Panc1 (cell line): ENCODE measurements at regions not wholly inside any gene's neighbourhood (a gene's known extent, or its start where the extent isn't known, plus 50 kb on each side); places are given as distances from the start of the nearest gene placed in this dataset.

Experiments used
- ATAC-seq: fragments of 200-7000 bp; cut with Tn5 transposase; 2 replicates; pipeline ENCODE4 v1.9.1; 2020; ENCODE audit warnings: mild to moderate bottlenecking, moderate library complexity
- BruUV-seq: library from RNA; stranded (reverse); fragments of 400-500 nt; replicated peaks from 2 replicates; lab custom pipeline; 2021; lab: Mats Ljungman, UMichigan
- CTCF ChIA-PET: fragments of 300-600 bp; sonication (Branson Sonifier 250); formaldehyde crosslinking; loops from one replicate; lab custom pipeline; 2022; ENCODE audit warnings: antibody characterized with exemption; lab: Charles Lee
- POLR2A ChIA-PET: fragments of 300-600 bp; sonication (Branson Sonifier 250); formaldehyde crosslinking; loops from one replicate; lab custom pipeline; 2022; ENCODE audit warnings: antibody characterized with exemption; lab: Charles Lee
- DNase-seq: peaks from one replicate; pipeline ENCODE4 v3.0.0-alpha.2; 2010; ENCODE audit warnings: low read depth, low spot score
- H3K27ac ChIP-seq: 2 replicates; pipeline ENCODE4 v1.5.1; 2011; ENCODE audit warnings: mild to moderate bottlenecking, low read length, inconsistent platforms
- H3K27me3 ChIP-seq: fragments of 200-500 bp; sonication (Bioruptor generic); 2 replicates; pipeline ENCODE4 v1.6.0; 2014; ENCODE audit warnings: low read length, inconsistent platforms; ENCODE audit not compliant: control insufficient read depth, insufficient read depth
- H3K36me3 ChIP-seq: fragments of 200-500 bp; sonication (Bioruptor generic); 2 replicates; pipeline ENCODE4 v1.5.1; 2014; ENCODE audit warnings: inconsistent platforms, mild to moderate bottlenecking, low read length, moderate library complexity; ENCODE audit not compliant: control insufficient read depth, insufficient read depth
- H3K4me1 ChIP-seq: 2 replicates; pipeline ENCODE4 v1.5.1; 2011; ENCODE audit warnings: inconsistent platforms, mild to moderate bottlenecking, low read length, moderate library complexity; ENCODE audit not compliant: control insufficient read depth, insufficient read depth
- H3K4me3 ChIP-seq, 2 experiments: 2 replicates each; pipeline ENCODE4 v1.5.1; 2011 to 2012; ENCODE audit warnings: low read depth in 2 of 2, low read length in 2 of 2, mild to moderate bottlenecking in 2 of 2, inconsistent platforms in 1 of 2, moderate library complexity in 1 of 2
- H3K9me3 ChIP-seq: fragments of 200-500 bp; sonication (Bioruptor generic); 2 replicates; pipeline ENCODE4 v1.5.1; 2014; ENCODE audit warnings: low read depth, mild to moderate bottlenecking, inconsistent platforms, low read length, moderate library complexity; ENCODE audit not compliant: control insufficient read depth, insufficient read depth
- CTCF ChIP-seq: fragments of 450-650 bp; IDR thresholded peaks from 2 replicates; pipeline ENCODE4 v1.5.1; 2017; ENCODE audit warnings: mild to moderate bottlenecking
- POLR2AphosphoS5 ChIP-seq: IDR thresholded peaks from 2 replicates; pipeline ENCODE4 v1.6.1; 2012; ENCODE audit warnings: mild to moderate bottlenecking, low read depth, low read length, moderate library complexity
- REST ChIP-seq, 2 experiments: IDR thresholded peaks; 2 replicates each; pipeline ENCODE4 v1.6.1; 2011 to 2012; ENCODE audit warnings: low read depth in 2 of 2, control low read depth in 1 of 2, low read length in 1 of 2, mild to moderate bottlenecking in 1 of 2, moderate library complexity in 1 of 2; ENCODE audit not compliant: insufficient read depth in 1 of 2
- SIN3A ChIP-seq: IDR thresholded peaks from 2 replicates; pipeline ENCODE4 v1.6.1; 2012; ENCODE audit warnings: low read depth, mild to moderate bottlenecking, low read length, moderate library complexity, borderline replicate concordance; ENCODE audit not compliant: insufficient read depth
- TCF7L2 ChIP-seq: IDR thresholded peaks from 2 replicates; pipeline ENCODE4 v1.6.1; 2011; ENCODE audit warnings: mild to moderate bottlenecking, low read depth, low read length, inconsistent platforms
- in situ Hi-C: cut with HindIII; loops from 2 replicates; pipeline ENCODE4 v1.10.0; 2016; ENCODE audit warnings: low sequenced_read_pairs, low pct_unique_long_range_greater_than_20kb
- intact Hi-C: fragments of 100-400 bp; cut with micrococcal nuclease; formaldehyde crosslinking; loops from one replicate; pipeline ENCODE4 v1.10.0; 2022; ENCODE audit not compliant: unreplicated experiment

GRCh38 chr12:131527736-131528135, 183.2 kb upstream of the SFSWAP start:
- H3K36me3 ChIP-seq = no peaks in the 10 kb centered on the region
- H3K27me3 ChIP-seq = peaks cover 9% of the 10 kb centered on the region; the same call in 1 of the 2 replicates
- no peaks in the 10 kb centered on the region for H3K9me3 ChIP-seq
- ATAC-seq = no peak
- no TSS peak for BruUV-seq
- in situ Hi-C loops (no loop called here), intact Hi-C loops (no loop called here)
- H3K4me1 ChIP-seq = no peaks in the 10 kb centered on the region
- TF ChIP-seq TCF7L2 = no peak
- no peak for TF ChIP-seq SIN3A
- no peak for TF ChIP-seq POLR2AphosphoS5
- TF ChIP-seq CTCF = no peak
- no peak for TF ChIP-seq REST (IDR thresholded peaks at IDR 0.05; ENCODE audit: insufficient read depth in 1 of 2, low read depth in 2 of 2, low read length in 1 of 2)
- ChIA-PET POLR2A (no interaction called here), CTCF (no interaction called here)
- H3K4me3 ChIP-seq = no peak overlapping the region
- no peak for DNase-seq
- H3K27ac ChIP-seq = no peak overlapping the region

- ATAC-seq (no peak), DNase-seq (no peak)
- no TSS peak for BruUV-seq
- TF ChIP-seq TCF7L2 (no peak), POLR2AphosphoS5 (no peak), SIN3A (no peak)
- intact Hi-C loops (no loop called here), in situ Hi-C loops (no loop called here)
- no peaks in the 10 kb centered on the region for H3K9me3 ChIP-seq
- H3K4me3 ChIP-seq = no peak overlapping the region
- no peaks in the 10 kb centered on the region for H3K4me1 ChIP-seq
- no peak overlapping the region for H3K27ac ChIP-seq
- ChIA-PET POLR2A (no interaction called here), CTCF (no interaction called here)
- peaks cover 9% of the 10 kb centered on the region; the same call in 1 of the 2 replicates for H3K27me3 ChIP-seq
- H3K36me3 ChIP-seq = no peaks in the 10 kb centered on the region
Measured at GRCh38 chr12:131528144-131528543, 182.7 kb upstream of the SFSWAP start.

GRCh38 chr12:131528667-131529066, 182.2 kb upstream of the SFSWAP start:
- Histone ChIP-seq H3K27ac (no peak overlapping the region), H3K9me3 (no peaks in the 10 kb centered on the region), H3K4me1 (no peaks in the 10 kb centered on the region), H3K27me3 (peaks cover 9% of the 10 kb centered on the region; the same call in 1 of the 2 replicates), H3K36me3 (no peaks in the 10 kb centered on the region), H3K4me3 (no peak overlapping the region)
- ChIA-PET CTCF (no interaction called here), POLR2A (no interaction called here)
- DNase-seq (no peak), ATAC-seq (no peak)
- in situ Hi-C loops = no loop called here
- intact Hi-C loops = no loop called here
- TF ChIP-seq POLR2AphosphoS5 = no peak
- no TSS peak for BruUV-seq
